HEK293 (cell line): ENCODE measurements at regions not wholly inside any gene's neighbourhood (a gene's known extent, or its start where the extent isn't known, plus 50 kb on each side); places are given as distances from the start of the nearest gene placed in this dataset.

Source experiments
- CTCF ChIA-PET: fragments of 350-600 bp; formaldehyde crosslinking; extraction: SDS; loops from one replicate; lab custom pipeline; 2021; ENCODE audit warnings: antibody characterized with exemption; lab: Yijun Ruan, JAX
- POLR2A ChIA-PET: fragments of 300-600 bp; formaldehyde crosslinking; extraction: SDS; loops from one replicate; lab custom pipeline; 2020; ENCODE audit warnings: antibody characterized with exemption, inconsistent platforms; lab: Yijun Ruan, JAX
- H3K27ac ChIP-seq: fragments of 200-500 bp; sonication (Bioruptor generic); 2 replicates; pipeline ENCODE4 v1.5.1; 2014; ENCODE audit warnings: low read depth, low read length, control low read depth, inconsistent platforms; ENCODE audit errors: extremely low read depth
- H3K36me3 ChIP-seq, 2 experiments: fragments of 200-500 bp in 1 of 2; sonication (Bioruptor generic) in 1 of 2; 1 replicate in 1 of 2; 2 replicates in 1 of 2; pipeline ENCODE4 v1.5.1; 2014 to 2017; ENCODE audit warnings: inconsistent platforms in 2 of 2, low read length in 2 of 2; ENCODE audit not compliant: control insufficient read depth in 2 of 2, insufficient read depth in 1 of 2
- H3K4me1 ChIP-seq: fragments of 200-500 bp; sonication (Bioruptor generic); 2 replicates; pipeline ENCODE4 v1.5.1; 2014; ENCODE audit warnings: mild to moderate bottlenecking, low read length, inconsistent platforms; ENCODE audit not compliant: control insufficient read depth, insufficient read depth
- H3K4me3 ChIP-seq: 2 replicates; pipeline ENCODE4 v1.5.1; 2011; ENCODE audit warnings: low read depth, mild to moderate bottlenecking, control low read depth, low read length, moderate library complexity
- H3K9me3 ChIP-seq: fragments of 200-500 bp; sonication (Bioruptor generic); 2 replicates; pipeline ENCODE4 v1.5.1; 2014; ENCODE audit warnings: low read depth, low read length, inconsistent platforms; ENCODE audit not compliant: control insufficient read depth, insufficient read depth
- GLI2 ChIP-seq: fragments of 450-650 bp; formaldehyde crosslinking; IDR thresholded peaks from 2 replicates; pipeline ENCODE4; 2017; ENCODE audit warnings: missing biosample characterization, missing genetic modification characterization, low read depth, borderline replicate concordance
- OSR2 ChIP-seq: fragments of 450-650 bp; formaldehyde crosslinking; IDR thresholded peaks from 2 replicates; pipeline ENCODE4 v1.5.1; 2016; ENCODE audit warnings: missing biosample characterization, missing genetic modification characterization
- SCRT2 ChIP-seq: fragments of 450-650 bp; formaldehyde crosslinking; IDR thresholded peaks from 2 replicates; pipeline ENCODE4 v1.5.1; 2016; ENCODE audit warnings: missing biosample characterization, missing genetic modification characterization
- SP3 ChIP-seq: fragments of 450-650 bp; formaldehyde crosslinking; IDR thresholded peaks from 2 replicates; pipeline ENCODE4 v1.5.1; 2016; ENCODE audit warnings: missing biosample characterization, missing genetic modification characterization
- SP7 ChIP-seq: fragments of 450-650 bp; formaldehyde crosslinking; IDR thresholded peaks from 2 replicates; pipeline ENCODE4 v1.5.1; 2016; ENCODE audit warnings: missing biosample characterization, missing genetic modification characterization
- ZNF16 ChIP-seq: fragments of 450-650 bp; formaldehyde crosslinking; IDR thresholded peaks from 2 replicates; pipeline ENCODE4 v1.5.1; 2016; ENCODE audit warnings: low read depth, missing biosample characterization, missing genetic modification characterization
- ZNF169 ChIP-seq: fragments of 450-650 bp; formaldehyde crosslinking; IDR thresholded peaks from 2 replicates; pipeline ENCODE4 v1.5.1; 2016; ENCODE audit warnings: missing biosample characterization, missing genetic modification characterization
- ZNF211 ChIP-seq: fragments of 450-650 bp; formaldehyde crosslinking; IDR thresholded peaks from 2 replicates; pipeline ENCODE4 v1.5.1; 2016; ENCODE audit warnings: low read depth, missing biosample characterization, missing genetic modification characterization
- ZNF23 ChIP-seq: fragments of 450-650 bp; formaldehyde crosslinking; IDR thresholded peaks from 2 replicates; pipeline ENCODE4 v1.5.1; 2016; ENCODE audit warnings: missing biosample characterization, missing genetic modification characterization, borderline replicate concordance
- ZNF302 ChIP-seq: fragments of 450-650 bp; formaldehyde crosslinking; IDR thresholded peaks from 2 replicates; pipeline ENCODE4 v1.5.1; 2016; ENCODE audit warnings: missing biosample characterization, missing genetic modification characterization, low read depth
- ZNF529 ChIP-seq: fragments of 450-650 bp; formaldehyde crosslinking; IDR thresholded peaks from 2 replicates; pipeline ENCODE4 v1.5.1; 2017; ENCODE audit warnings: missing genetic modification characterization, missing biosample characterization; ENCODE audit not compliant: insufficient replicate concordance
- ZNF571 ChIP-seq: fragments of 450-650 bp; formaldehyde crosslinking; IDR thresholded peaks from 2 replicates; pipeline ENCODE4 v1.5.0; 2017; ENCODE audit warnings: missing biosample characterization, missing genetic modification characterization
- ZNF707 ChIP-seq: fragments of 450-650 bp; formaldehyde crosslinking; IDR thresholded peaks from 2 replicates; pipeline ENCODE4 v1.5.1; 2016; ENCODE audit warnings: missing biosample characterization, missing genetic modification characterization
- TF ChIP-seq, protein P1 (sequence below): fragments of 450-650 bp; formaldehyde crosslinking; IDR thresholded peaks from 2 replicates; pipeline ENCODE4 v1.5.1; 2016; ENCODE audit warnings: missing biosample characterization, missing genetic modification characterization, low read depth
- TF ChIP-seq, protein P2 (sequence below): fragments of 450-650 bp; formaldehyde crosslinking; IDR thresholded peaks from 2 replicates; pipeline ENCODE4 v1.5.1; 2016; ENCODE audit warnings: missing biosample characterization, missing genetic modification characterization

- no peaks in the 10 kb centered on the region for H3K9me3 ChIP-seq
- TF ChIP-seq SCRT2 (tag by site-specific recombination) (peak; percentile 69), ZNF169 (no peak), ZNF211 (tag by site-specific recombination) (no peak)
- ChIA-PET POLR2A (no interaction called here), CTCF (interaction anchor here (1.2 kb wide), 1 partner anchor 33 kb away, joined by 5 read pairs; no protein-coding TSS in a partner anchor)
- H3K36me3 ChIP-seq = no peaks in the 10 kb centered on the region
- H3K4me3 ChIP-seq = no peak overlapping the region
- H3K4me1 ChIP-seq = no peaks in the 10 kb centered on the region
- no peak overlapping the region for H3K27ac ChIP-seq
Observed at GRCh38 chr6:11662323-11662722, 116.3 kb downstream of the ADTRP start.

DNA sequence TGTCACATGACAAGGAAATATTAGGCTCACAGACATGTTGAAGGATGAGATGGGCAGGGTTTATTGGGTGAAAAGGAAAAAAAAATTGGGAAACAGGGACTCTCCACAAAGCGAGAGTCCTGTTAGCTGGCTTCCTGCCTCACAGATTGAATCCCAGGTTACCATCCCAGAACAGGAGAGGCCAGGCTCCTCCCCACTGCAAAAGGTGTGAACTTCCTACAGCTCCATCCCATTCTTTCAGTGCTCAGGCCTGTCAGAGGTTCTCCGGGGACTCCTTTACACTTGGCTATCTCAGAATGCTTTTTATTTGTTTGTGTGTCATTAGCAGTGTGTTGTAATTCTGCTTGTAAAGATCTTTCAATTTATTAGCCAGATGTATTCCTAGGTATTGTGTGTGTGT is 115.1 kb downstream of the ADTRP start:
- no peak for TF ChIP-seq ZNF571 (tag by site-specific recombination)
- TF ChIP-seq, protein P1, sequence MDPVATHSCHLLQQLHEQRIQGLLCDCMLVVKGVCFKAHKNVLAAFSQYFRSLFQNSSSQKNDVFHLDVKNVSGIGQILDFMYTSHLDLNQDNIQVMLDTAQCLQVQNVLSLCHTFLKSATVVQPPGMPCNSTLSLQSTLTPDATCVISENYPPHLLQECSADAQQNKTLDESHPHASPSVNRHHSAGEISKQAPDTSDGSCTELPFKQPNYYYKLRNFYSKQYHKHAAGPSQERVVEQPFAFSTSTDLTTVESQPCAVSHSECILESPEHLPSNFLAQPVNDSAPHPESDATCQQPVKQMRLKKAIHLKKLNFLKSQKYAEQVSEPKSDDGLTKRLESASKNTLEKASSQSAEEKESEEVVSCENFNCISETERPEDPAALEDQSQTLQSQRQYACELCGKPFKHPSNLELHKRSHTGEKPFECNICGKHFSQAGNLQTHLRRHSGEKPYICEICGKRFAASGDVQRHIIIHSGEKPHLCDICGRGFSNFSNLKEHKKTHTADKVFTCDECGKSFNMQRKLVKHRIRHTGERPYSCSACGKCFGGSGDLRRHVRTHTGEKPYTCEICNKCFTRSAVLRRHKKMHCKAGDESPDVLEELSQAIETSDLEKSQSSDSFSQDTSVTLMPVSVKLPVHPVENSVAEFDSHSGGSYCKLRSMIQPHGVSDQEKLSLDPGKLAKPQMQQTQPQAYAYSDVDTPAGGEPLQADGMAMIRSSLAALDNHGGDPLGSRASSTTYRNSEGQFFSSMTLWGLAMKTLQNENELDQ (tag by site-specific recombination) = no peak
- TF ChIP-seq SP7 (tag by site-specific recombination) = no peak
- no peak for TF ChIP-seq ZNF529 (tag by site-specific recombination)
- TF ChIP-seq SCRT2 (tag by site-specific recombination) = no peak
- TF ChIP-seq ZNF23 = no peak
- TF ChIP-seq, protein P2, sequence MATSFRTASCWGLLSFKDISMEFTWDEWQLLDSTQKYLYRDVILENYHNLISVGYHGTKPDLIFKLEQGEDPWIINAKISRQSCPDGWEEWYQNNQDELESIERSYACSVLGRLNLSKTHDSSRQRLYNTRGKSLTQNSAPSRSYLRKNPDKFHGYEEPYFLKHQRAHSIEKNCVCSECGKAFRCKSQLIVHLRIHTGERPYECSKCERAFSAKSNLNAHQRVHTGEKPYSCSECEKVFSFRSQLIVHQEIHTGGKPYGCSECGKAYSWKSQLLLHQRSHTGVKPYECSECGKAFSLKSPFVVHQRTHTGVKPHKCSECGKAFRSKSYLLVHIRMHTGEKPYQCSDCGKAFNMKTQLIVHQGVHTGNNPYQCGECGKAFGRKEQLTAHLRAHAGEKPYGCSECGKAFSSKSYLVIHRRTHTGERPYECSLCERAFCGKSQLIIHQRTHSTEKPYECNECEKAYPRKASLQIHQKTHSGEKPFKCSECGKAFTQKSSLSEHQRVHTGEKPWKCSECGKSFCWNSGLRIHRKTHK (tag by site-specific recombination) = no peak
- TF ChIP-seq GLI2 = no peak
- no peak for TF ChIP-seq ZNF16 (tag by site-specific recombination)
- TF ChIP-seq ZNF302 (tag by site-specific recombination) = no peak
- no peak for TF ChIP-seq SP3 (tag by site-specific recombination)
- TF ChIP-seq ZNF707 (tag by site-specific recombination) = no peak
- TF ChIP-seq OSR2 = no peak
- H3K36me3 ChIP-seq = no peaks in the 10 kb centered on the region
- POLR2A ChIA-PET = no interaction called here
- H3K27ac ChIP-seq = no peak overlapping the region
- H3K4me3 ChIP-seq = no peak overlapping the region
- H3K4me1 ChIP-seq = no peaks in the 10 kb centered on the region
- H3K9me3 ChIP-seq = no peaks in the 10 kb centered on the region
- CTCF ChIA-PET = no interaction called here
